ENCODE measurements at regions not wholly inside any gene's neighbourhood (a gene's known extent, or its start where the extent isn't known, plus 50 kb on each side); places are given as distances from the start of the nearest gene placed in this dataset.

- Histone ChIP-seq H3K9ac (ENCODE audit: low read depth in 1 of 2, low read length in 2 of 2) (no peak overlapping the region), H3K27me3 (ENCODE audit: control insufficient read depth in 1 of 2, insufficient read depth in 2 of 2, low read length in 2 of 2) (no peaks in the 10 kb centered on the region), H3K4me1 (ENCODE audit: control insufficient read depth in 1 of 2, insufficient read depth in 2 of 2, low read length in 2 of 2) (no peaks in the 10 kb centered on the region), H3K27ac (ENCODE audit: low read depth, low read length) (no peak overlapping the region), H3K9me3 (ENCODE audit: control insufficient read depth in 1 of 2, low read length in 2 of 2) (no peaks in the 10 kb centered on the region), H3K4me3 (ENCODE audit: low read depth in 1 of 2, low read length in 2 of 2) (no peak overlapping the region), H3K36me3 (ENCODE audit: control insufficient read depth in 1 of 2, insufficient read depth in 2 of 2, low read length in 2 of 2) (no peaks in the 10 kb centered on the region)
Observed at GRCh38 chr22:49161002-49161850, 666.4 kb downstream of the BRD1 start.

- Histone ChIP-seq H3K36me3 (ENCODE audit: control insufficient read depth in 1 of 2, insufficient read depth in 2 of 2, low read length in 2 of 2) (no peaks in the 10 kb centered on the region), H3K4me1 (ENCODE audit: control insufficient read depth in 1 of 2, insufficient read depth in 2 of 2, low read length in 2 of 2) (no peaks in the 10 kb centered on the region), H3K27me3 (ENCODE audit: control insufficient read depth in 1 of 2, insufficient read depth in 2 of 2, low read length in 2 of 2) (no peaks in the 10 kb centered on the region), H3K9ac (ENCODE audit: low read depth in 1 of 2, low read length in 2 of 2) (no peak overlapping the region), H3K9me3 (ENCODE audit: control insufficient read depth in 1 of 2, low read length in 2 of 2) (no peaks in the 10 kb centered on the region), H3K27ac (ENCODE audit: low read depth, low read length) (no peak overlapping the region), H3K4me3 (ENCODE audit: low read depth in 1 of 2, low read length in 2 of 2) (no peak overlapping the region)
Observed at GRCh38 chr22:49160261-49161001, 667.2 kb downstream of the BRD1 start.

- Histone ChIP-seq H3K27ac (ENCODE audit: low read depth, low read length) (no peak overlapping the region), H3K4me3 (ENCODE audit: low read depth in 1 of 2, low read length in 2 of 2) (no peak overlapping the region), H3K4me1 (ENCODE audit: control insufficient read depth in 1 of 2, insufficient read depth in 2 of 2, low read length in 2 of 2) (no peaks in the 10 kb centered on the region), H3K9ac (ENCODE audit: low read depth in 1 of 2, low read length in 2 of 2) (no peak overlapping the region), H3K36me3 (ENCODE audit: control insufficient read depth in 1 of 2, insufficient read depth in 2 of 2, low read length in 2 of 2) (no peaks in the 10 kb centered on the region), H3K9me3 (ENCODE audit: control insufficient read depth in 1 of 2, low read length in 2 of 2) (no peaks in the 10 kb centered on the region), H3K27me3 (ENCODE audit: control insufficient read depth in 1 of 2, insufficient read depth in 2 of 2, low read length in 2 of 2) (no peaks in the 10 kb centered on the region)
Observed at GRCh38 chr22:49159711-49160110, 668.0 kb downstream of the BRD1 start.

- H3K27me3 ChIP-seq (ENCODE audit: control insufficient read depth in 1 of 2, insufficient read depth in 2 of 2, low read length in 2 of 2), result no peaks in the 10 kb centered on the region
Observed at GRCh38 chr22:49158741-49159564, 668.7 kb downstream of the BRD1 start.

GRCh38 chr22:49157529-49158339 lies 669.9 kb downstream of the BRD1 start:
- no peaks in the 10 kb centered on the region for H3K27me3 ChIP-seq (ENCODE audit: control insufficient read depth in 1 of 2, insufficient read depth in 2 of 2, low read length in 2 of 2)
- H3K9ac ChIP-seq (ENCODE audit: low read depth in 1 of 2, low read length in 2 of 2), result no peak overlapping the region
- H3K27ac ChIP-seq (ENCODE audit: low read depth, low read length), result no peak overlapping the region
- H3K4me3 ChIP-seq (ENCODE audit: low read depth in 1 of 2, low read length in 2 of 2), result no peak overlapping the region
- no peaks in the 10 kb centered on the region for H3K36me3 ChIP-seq (ENCODE audit: control insufficient read depth in 1 of 2, insufficient read depth in 2 of 2, low read length in 2 of 2)
- no peaks in the 10 kb centered on the region for H3K9me3 ChIP-seq (ENCODE audit: control insufficient read depth in 1 of 2, low read length in 2 of 2)
- H3K4me1 ChIP-seq (ENCODE audit: control insufficient read depth in 1 of 2, insufficient read depth in 2 of 2, low read length in 2 of 2), result peaks cover 2 to 4% of the 10 kb centered on the region in 2 donors

More at GRCh38 chr22:49158741-49159564, 668.7 kb downstream of the BRD1 start:
- Histone ChIP-seq H3K4me1 (ENCODE audit: control insufficient read depth in 1 of 2, insufficient read depth in 2 of 2, low read length in 2 of 2) (no peaks in the 10 kb centered on the region), H3K27ac (ENCODE audit: low read depth, low read length) (no peak overlapping the region), H3K36me3 (ENCODE audit: control insufficient read depth in 1 of 2, insufficient read depth in 2 of 2, low read length in 2 of 2) (no peaks in the 10 kb centered on the region), H3K9ac (ENCODE audit: low read depth in 1 of 2, low read length in 2 of 2) (no peak overlapping the region), H3K9me3 (ENCODE audit: control insufficient read depth in 1 of 2, low read length in 2 of 2) (no peaks in the 10 kb centered on the region), H3K4me3 (ENCODE audit: low read depth in 1 of 2, low read length in 2 of 2) (no peak overlapping the region)

GRCh38 chr22:49156662-49157285 lies 670.9 kb downstream of the BRD1 start:
- Histone ChIP-seq H3K9me3 (ENCODE audit: control insufficient read depth in 1 of 2, low read length in 2 of 2) (no peaks in the 10 kb centered on the region), H3K27me3 (ENCODE audit: control insufficient read depth in 1 of 2, insufficient read depth in 2 of 2, low read length in 2 of 2) (no peaks in the 10 kb centered on the region), H3K4me1 (ENCODE audit: control insufficient read depth in 1 of 2, insufficient read depth in 2 of 2, low read length in 2 of 2) (peaks cover 11 to 14% of the 10 kb centered on the region in 2 donors), H3K36me3 (ENCODE audit: control insufficient read depth in 1 of 2, insufficient read depth in 2 of 2, low read length in 2 of 2) (no peaks in the 10 kb centered on the region), H3K4me3 (ENCODE audit: low read depth in 1 of 2, low read length in 2 of 2) (no peak overlapping the region), H3K9ac (ENCODE audit: low read depth in 1 of 2, low read length in 2 of 2) (no peak overlapping the region), H3K27ac (ENCODE audit: low read depth, low read length) (no peak overlapping the region)

GRCh38 chr22:49155770-49156580 lies 671.7 kb downstream of the BRD1 start:
- Histone ChIP-seq H3K4me1 (ENCODE audit: control insufficient read depth in 1 of 2, insufficient read depth in 2 of 2, low read length in 2 of 2) (peaks cover 13 to 18% of the 10 kb centered on the region in 2 donors), H3K9ac (ENCODE audit: low read depth in 1 of 2, low read length in 2 of 2) (no peak overlapping the region), H3K27ac (ENCODE audit: low read depth, low read length) (no peak overlapping the region), H3K27me3 (ENCODE audit: control insufficient read depth in 1 of 2, insufficient read depth in 2 of 2, low read length in 2 of 2) (no peaks in the 10 kb centered on the region), H3K4me3 (ENCODE audit: low read depth in 1 of 2, low read length in 2 of 2) (no peak overlapping the region), H3K36me3 (ENCODE audit: control insufficient read depth in 1 of 2, insufficient read depth in 2 of 2, low read length in 2 of 2) (no peaks in the 10 kb centered on the region), H3K9me3 (ENCODE audit: control insufficient read depth in 1 of 2, low read length in 2 of 2) (no peaks in the 10 kb centered on the region)

GRCh38 chr22:49155039-49155769 lies 672.5 kb downstream of the BRD1 start:
- H3K4me1 ChIP-seq (ENCODE audit: control insufficient read depth in 1 of 2, insufficient read depth in 2 of 2, low read length in 2 of 2), result peaks cover 13 to 18% of the 10 kb centered on the region in 2 donors
- no peaks in the 10 kb centered on the region for H3K27me3 ChIP-seq (ENCODE audit: control insufficient read depth in 1 of 2, insufficient read depth in 2 of 2, low read length in 2 of 2)
- H3K9ac ChIP-seq (ENCODE audit: low read depth in 1 of 2, low read length in 2 of 2), result no peak overlapping the region
- no peak overlapping the region for H3K4me3 ChIP-seq (ENCODE audit: low read depth in 1 of 2, low read length in 2 of 2)
- no peaks in the 10 kb centered on the region for H3K9me3 ChIP-seq (ENCODE audit: control insufficient read depth in 1 of 2, low read length in 2 of 2)
- no peak overlapping the region for H3K27ac ChIP-seq (ENCODE audit: low read depth, low read length)
- H3K36me3 ChIP-seq (ENCODE audit: control insufficient read depth in 1 of 2, insufficient read depth in 2 of 2, low read length in 2 of 2), result no peaks in the 10 kb centered on the region

Measured in duodenal mucosa (tissue), 2 donors.